ENCODE measurements at regions not wholly inside any gene's neighbourhood (a gene's known extent, or its start where the extent isn't known, plus 50 kb on each side); places are given as distances from the start of the nearest gene placed in this dataset.

DNA sequence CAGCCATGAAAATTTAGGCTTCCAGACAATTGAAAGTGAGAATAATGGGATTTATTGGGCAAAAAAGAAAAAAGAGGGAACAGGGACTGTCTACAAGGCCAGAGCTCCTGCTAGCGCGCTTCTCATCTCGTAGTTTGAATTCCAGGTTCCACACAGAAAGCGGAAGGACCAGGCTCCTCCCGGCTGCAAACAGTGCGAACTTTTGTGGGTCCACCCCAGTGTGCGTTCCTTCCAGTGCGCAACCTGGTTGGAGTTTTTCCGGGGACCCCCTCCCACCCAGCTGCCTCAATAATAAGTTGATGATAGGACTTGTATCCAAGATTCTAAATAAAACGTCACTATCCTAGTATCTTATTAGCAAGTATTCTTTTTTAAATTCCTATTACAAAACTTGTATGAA lies 467.7 kb upstream of the TUSC1 start:
- TF ChIP-seq, protein P1, sequence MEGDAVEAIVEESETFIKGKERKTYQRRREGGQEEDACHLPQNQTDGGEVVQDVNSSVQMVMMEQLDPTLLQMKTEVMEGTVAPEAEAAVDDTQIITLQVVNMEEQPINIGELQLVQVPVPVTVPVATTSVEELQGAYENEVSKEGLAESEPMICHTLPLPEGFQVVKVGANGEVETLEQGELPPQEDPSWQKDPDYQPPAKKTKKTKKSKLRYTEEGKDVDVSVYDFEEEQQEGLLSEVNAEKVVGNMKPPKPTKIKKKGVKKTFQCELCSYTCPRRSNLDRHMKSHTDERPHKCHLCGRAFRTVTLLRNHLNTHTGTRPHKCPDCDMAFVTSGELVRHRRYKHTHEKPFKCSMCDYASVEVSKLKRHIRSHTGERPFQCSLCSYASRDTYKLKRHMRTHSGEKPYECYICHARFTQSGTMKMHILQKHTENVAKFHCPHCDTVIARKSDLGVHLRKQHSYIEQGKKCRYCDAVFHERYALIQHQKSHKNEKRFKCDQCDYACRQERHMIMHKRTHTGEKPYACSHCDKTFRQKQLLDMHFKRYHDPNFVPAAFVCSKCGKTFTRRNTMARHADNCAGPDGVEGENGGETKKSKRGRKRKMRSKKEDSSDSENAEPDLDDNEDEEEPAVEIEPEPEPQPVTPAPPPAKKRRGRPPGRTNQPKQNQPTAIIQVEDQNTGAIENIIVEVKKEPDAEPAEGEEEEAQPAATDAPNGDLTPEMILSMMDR (IDR thresholded peaks at IDR 0.05): no peak
- TF ChIP-seq POLR2A (IDR thresholded peaks at IDR 0.05): no peak
- DNase-seq (ENCODE audit: low spot score in 2 of 2): no peak
- 95% methylated on average over 10 of the region's 10 CpGs for WGBS, 2 donors
- intact Hi-C loops (cut with DNase I; ENCODE audit: low total_unique reads): no loop called here
- no peak overlapping the region for H3K4me3 ChIP-seq (ENCODE audit: low read depth, poor library complexity, severe bottlenecking)

DNA sequence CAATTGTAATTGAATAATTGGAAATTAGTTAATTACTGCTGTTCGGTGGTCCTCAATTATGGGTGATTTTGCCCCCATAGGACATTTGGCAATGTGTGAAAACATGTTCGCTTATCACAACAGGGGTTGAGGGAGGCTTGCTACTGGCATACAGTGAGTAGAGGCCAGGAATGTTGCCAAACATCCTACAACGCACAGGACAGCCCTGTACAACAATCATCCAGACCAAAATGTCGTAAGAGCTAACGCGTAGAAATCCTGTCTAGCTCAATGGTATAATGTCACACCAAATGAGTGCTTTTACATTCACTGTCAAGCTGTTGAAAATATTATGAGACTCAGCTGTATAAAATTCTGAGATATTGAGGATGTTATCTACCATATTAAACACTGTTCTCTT lies 464.4 kb upstream of the TUSC1 start:
- WGBS, 2 donors: 94 to 95% methylated on average over 6 of the region's 6 CpGs
- intact Hi-C loops (cut with DNase I; ENCODE audit: low total_unique reads): no loop called here
- DNase-seq (ENCODE audit: low spot score in 2 of 2): no peak
- no peak overlapping the region for H3K4me3 ChIP-seq (ENCODE audit: low read depth, poor library complexity, severe bottlenecking)
- no peak for TF ChIP-seq POLR2A (IDR thresholded peaks at IDR 0.05)

- 85 to 90% methylated on average over 5 of the region's 5 CpGs for WGBS, 2 donors
- intact Hi-C loops (cut with DNase I; ENCODE audit: low total_unique reads): no loop called here
- DNase-seq (ENCODE audit: low spot score in 2 of 2): no peak
- H3K4me3 ChIP-seq (ENCODE audit: low read depth, poor library complexity, severe bottlenecking): no peak overlapping the region
- TF ChIP-seq POLR2A (IDR thresholded peaks at IDR 0.05): no peak
- TF ChIP-seq, protein P1 (IDR thresholded peaks at IDR 0.05): no peak
These were observed 464.0 kb upstream of the TUSC1 start for GRCh38 chr9:26142201-26142600.

DNA sequence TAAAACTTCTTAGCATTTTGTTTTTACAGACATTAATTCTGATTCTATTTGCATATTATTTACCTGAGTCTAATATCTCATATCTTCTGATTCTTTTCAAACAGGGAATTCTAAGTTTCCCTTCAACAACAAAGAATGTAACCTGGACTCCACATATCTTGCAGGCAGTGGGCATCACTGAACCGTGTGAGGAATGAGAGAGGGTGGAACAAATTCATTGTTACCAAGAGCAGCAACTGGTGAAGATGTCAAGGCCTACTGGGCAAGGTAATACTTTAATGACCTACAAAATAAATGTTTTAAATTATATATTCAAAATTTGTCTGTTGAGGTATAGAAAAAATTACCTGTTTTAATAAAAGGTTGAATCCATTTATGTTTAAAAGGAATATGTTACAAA lies 455.3 kb upstream of the TUSC1 start:
- no peak for TF ChIP-seq POLR2A (IDR thresholded peaks at IDR 0.05)
- TF ChIP-seq, protein P1 (IDR thresholded peaks at IDR 0.05): no peak
- intact Hi-C loops (cut with DNase I; ENCODE audit: low total_unique reads): no loop called here
- 84 to 86% methylated on average over 1 of the region's 1 CpG for WGBS, 2 donors
- no peak for DNase-seq (ENCODE audit: low spot score in 2 of 2)
- H3K4me3 ChIP-seq (ENCODE audit: low read depth, poor library complexity, severe bottlenecking): no peak overlapping the region

GRCh38 chr9:26132746-26133312 lies 454.6 kb upstream of the TUSC1 start:
- DNase-seq (ENCODE audit: low spot score in 2 of 2): no peak
- intact Hi-C loops (cut with DNase I; ENCODE audit: low total_unique reads): no loop called here
- no peak for TF ChIP-seq POLR2A (IDR thresholded peaks at IDR 0.05)
- TF ChIP-seq, protein P1 (IDR thresholded peaks at IDR 0.05): no peak
- 77 to 80% methylated on average over 4 of the region's 4 CpGs for WGBS, 2 donors
- no peak overlapping the region for H3K4me3 ChIP-seq (ENCODE audit: low read depth, poor library complexity, severe bottlenecking)

DNA sequence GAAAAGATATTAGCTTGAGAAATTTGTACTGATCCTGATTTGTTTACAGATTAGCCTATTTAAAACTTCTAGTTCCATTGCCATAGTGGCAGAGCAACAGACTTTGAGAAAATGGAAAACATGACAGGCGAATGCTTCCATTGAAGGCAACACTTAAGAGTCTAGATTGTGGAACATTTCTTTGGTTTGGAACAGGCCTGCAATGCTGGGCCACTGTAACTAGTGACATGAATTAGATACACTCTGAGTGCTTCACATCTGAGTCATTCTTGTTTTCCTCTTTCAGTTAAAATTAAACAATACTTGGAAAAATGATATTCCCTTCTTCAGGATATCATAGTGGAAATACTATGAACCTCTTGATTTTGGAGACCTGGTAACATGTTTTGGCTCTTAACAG lies 453.6 kb upstream of the TUSC1 start:
- TF ChIP-seq POLR2A (IDR thresholded peaks at IDR 0.05): no peak
- TF ChIP-seq, protein P1 (IDR thresholded peaks at IDR 0.05): no peak
- no peak overlapping the region for H3K4me3 ChIP-seq (ENCODE audit: low read depth, poor library complexity, severe bottlenecking)
- intact Hi-C loops (cut with DNase I; ENCODE audit: low total_unique reads): no loop called here
- WGBS, 2 donors: 65 to 70% methylated on average over 1 of the region's 1 CpG
- peak in 1 of 2 donors; percentile 33 for DNase-seq (ENCODE audit: low spot score in 2 of 2)

All from lower leg skin (tissue), 4 donors.